Body of pancreas (tissue), 4 donors: ENCODE measurements at regions not wholly inside any gene's neighbourhood (a gene's known extent, or its start where the extent isn't known, plus 50 kb on each side); places are given as distances from the start of the nearest gene placed in this dataset.
A peak's percentile ranks its signal among the peaks of the same experiment; 100 is the strongest.
"Not testable (repeated sequence)": the region's sequence is repeated elsewhere in the genome, so short reads cannot be mapped to it uniquely, and the experiment has no call there.

Source experiments
- ATAC-seq: fragments of 150-250 bp; one replicate; pipeline ENCODE4 v1.9.1; 2016
- DNase-seq, 4 donors: peaks; one replicate each; pipeline ENCODE4 v3.0.0-alpha.2; 2019
- H3K27ac ChIP-seq, 4 donors: fragments of 200-600 bp; sonication (generic); 1 replicate in 3 of 4; 2 replicates in 1 of 4; pipeline versions ENCODE4 v1.5.1 to v1.6.1; 2016 to 2019; ENCODE audit warnings: mild to moderate bottlenecking in 1 of 4, mixed read lengths in 1 of 4, moderate library complexity in 1 of 4
- H3K27me3 ChIP-seq, 2 donors: fragments of 200-600 bp; sonication (generic); one replicate each; pipeline ENCODE4 v1.6.0; 2016; ENCODE audit warnings: mild to moderate bottlenecking in 1 of 2
- H3K36me3 ChIP-seq, 2 donors: fragments of 200-600 bp; sonication (generic); replicated peaks in 1 of 2; 2 replicates each; pipeline ENCODE4 v1.5.1; 2016; ENCODE audit warnings: low read depth in 2 of 2; ENCODE audit not compliant: insufficient read depth in 1 of 2
- H3K4me1 ChIP-seq: fragments of 200-600 bp; sonication (generic); one replicate; pipeline ENCODE4 v1.6.0; 2016
- H3K4me3 ChIP-seq, 2 donors: fragments of 200-600 bp; sonication (generic); 1 replicate in 1 of 2; 2 replicates in 1 of 2; pipeline ENCODE4 v1.5.1; 2016 to 2019
- H3K9me3 ChIP-seq, 3 donors: fragments of 200-600 bp; sonication (generic); 1 replicate in 2 of 3; 2 replicates in 1 of 3; pipeline ENCODE4 v1.5.1; 2016
- CTCF ChIP-seq, 7 experiments: fragments of 450-650 bp in 4 of 7; fragments of 200-600 bp in 3 of 7; sonication (generic) in 3 of 7; IDR thresholded peaks; one replicate each; pipeline ENCODE4 v1.5.1; 2016 to 2019; ENCODE audit warnings: antibody characterized with exemption in 7 of 7
- POLR2A ChIP-seq, 3 donors: fragments of 450-650 bp; IDR thresholded peaks; one replicate each; pipeline ENCODE4 v1.6.1; 2016; ENCODE audit warnings: antibody characterized with exemption in 3 of 3, mild to moderate bottlenecking in 2 of 3
- WGBS, 2 donors: methylation state at CpG; one replicate each; pipeline ENCODE4 v1.1.5; 2017; 5-methylcytosine and 5-hydroxymethylcytosine counted together
- intact Hi-C: fragments of 100-400 bp; cut with DNase I; formaldehyde crosslinking; loops from one replicate; pipeline ENCODE4 v1.15.1; 2023

- H3K4me1 ChIP-seq: peaks cover 20% of the 10 kb centered on the region
- H3K27ac ChIP-seq: peak overlapping the region; percentile 37 to 82 (median 74)
- peak overlapping the region; percentile 68 to 93 for H3K4me3 ChIP-seq
- ATAC-seq: no peak
- intact Hi-C loops: no loop called here
- no peaks in the 10 kb centered on the region for H3K36me3 ChIP-seq
- H3K27me3 ChIP-seq: no peaks in the 10 kb centered on the region
- TF ChIP-seq POLR2A (IDR thresholded peaks at IDR 0.05) (no peak), CTCF (IDR thresholded peaks at IDR 0.05) (no peak)
- H3K9me3 ChIP-seq: no peaks in the 10 kb centered on the region
- no peak for DNase-seq
- 28 to 38% methylated on average over 6 of the region's 6 CpGs for WGBS, 2 donors
Observed at GRCh38 chr9:94029932-94030317, 54.3 kb upstream of the PTPDC1 start.

- no peaks in the 10 kb centered on the region for H3K27me3 ChIP-seq
- DNase-seq: no peak
- intact Hi-C loops: no loop called here
- no peak overlapping the region for H3K4me3 ChIP-seq
- TF ChIP-seq CTCF (IDR thresholded peaks at IDR 0.05): no peak
- TF ChIP-seq POLR2A (IDR thresholded peaks at IDR 0.05): no peak
- no peak overlapping the region for H3K27ac ChIP-seq
- H3K36me3 ChIP-seq: no peaks in the 10 kb centered on the region
- peaks cover 13% of the 10 kb centered on the region for H3K4me1 ChIP-seq
- H3K9me3 ChIP-seq: no peaks in the 10 kb centered on the region
- ATAC-seq: no peak
Observed at GRCh38 chr9:94026816-94027215, 57.4 kb upstream of the PTPDC1 start.

GRCh38 chr9:94022476-94022875, 61.8 kb upstream of the PTPDC1 start:
- ATAC-seq: not testable (repeated sequence)

GRCh38 chr9:94020836-94021235, 63.4 kb upstream of the PTPDC1 start:
- intact Hi-C loops, H3K9me3 ChIP-seq, DNase-seq, H3K4me1 ChIP-seq, ATAC-seq, H3K4me3 ChIP-seq, H3K27ac ChIP-seq, H3K36me3 ChIP-seq, H3K27me3 ChIP-seq: not testable (repeated sequence)
- 40 to 83% methylated on average over 1 of the region's 2 CpGs for WGBS, 2 donors

More at GRCh38 chr9:94022476-94022875, 61.8 kb upstream of the PTPDC1 start:
- H3K9me3 ChIP-seq, DNase-seq, H3K36me3 ChIP-seq, H3K4me1 ChIP-seq, H3K4me3 ChIP-seq, H3K27me3 ChIP-seq, H3K27ac ChIP-seq, intact Hi-C loops: not testable (repeated sequence)

- no peaks in the 10 kb centered on the region for H3K4me1 ChIP-seq
- H3K9me3 ChIP-seq: no peaks in the 10 kb centered on the region
- H3K4me3 ChIP-seq: no peak overlapping the region
- no peak overlapping the region for H3K27ac ChIP-seq
- no peaks in the 10 kb centered on the region for H3K36me3 ChIP-seq
- WGBS, 2 donors: 16 to 29% methylated on average over 2 of the region's 2 CpGs
- no peaks in the 10 kb centered on the region for H3K27me3 ChIP-seq
- DNase-seq (no peak), ATAC-seq (no peak)
- intact Hi-C loops: no loop called here
- no peak for TF ChIP-seq CTCF (IDR thresholded peaks at IDR 0.05)
- no peak for TF ChIP-seq POLR2A (IDR thresholded peaks at IDR 0.05)
Observed at GRCh38 chr9:94018628-94019027, 63.5 kb upstream of the BARX1 start.

GRCh38 chr9:94017939-94018531, 62.9 kb upstream of the BARX1 start:
- Histone ChIP-seq H3K9me3 (no peaks in the 10 kb centered on the region), H3K27ac (no peak overlapping the region), H3K36me3 (no peaks in the 10 kb centered on the region), H3K4me1 (no peaks in the 10 kb centered on the region), H3K27me3 (no peaks in the 10 kb centered on the region), H3K4me3 (no peak overlapping the region)
- DNase-seq (no peak), ATAC-seq (no peak)
- intact Hi-C loops: no loop called here
- no peak for TF ChIP-seq POLR2A (IDR thresholded peaks at IDR 0.05)
- TF ChIP-seq CTCF (IDR thresholded peaks at IDR 0.05): no peak
- WGBS, 2 donors: 70 to 74% methylated on average over 3 of the region's 3 CpGs
